PC-3 (cell line): ENCODE measurements at regions not wholly inside any gene's neighbourhood (a gene's known extent, or its start where the extent isn't known, plus 50 kb on each side); places are given as distances from the start of the nearest gene placed in this dataset.

Experiments used
- ATAC-seq: fragments of 200-7000 bp; cut with Tn5 transposase; 2 replicates; pipeline ENCODE4 v1.9.1; 2020; ENCODE audit warnings: mild to moderate bottlenecking, moderate library complexity
- BruUV-seq: library from RNA; stranded (reverse); fragments of 400-500 nt; replicated peaks from 2 replicates; lab custom pipeline; 2021; lab: Mats Ljungman, UMichigan
- CTCF ChIA-PET: fragments of 300-600 bp; sonication (Branson Sonifier 250); formaldehyde crosslinking; loops from one replicate; lab custom pipeline; 2022; ENCODE audit warnings: antibody characterized with exemption; lab: Charles Lee
- POLR2A ChIA-PET: fragments of 300-600 bp; sonication (Branson Sonifier 250); formaldehyde crosslinking; loops from one replicate; lab custom pipeline; 2022; ENCODE audit warnings: antibody characterized with exemption; ENCODE audit not compliant: unreplicated experiment; lab: Charles Lee
- DNase-seq: peaks from one replicate; pipeline ENCODE4 v3.0.0-alpha.2; 2015
- H2AFZ ChIP-seq: fragments of 300-600 bp; sonication (generic); 2 replicates; pipeline ENCODE4 v1.6.0; 2016; ENCODE audit warnings: antibody characterized with exemption, low read length
- H3F3A ChIP-seq: fragments of 300-600 bp; sonication (generic); one replicate; pipeline ENCODE4 v1.6.0; 2017; ENCODE audit warnings: antibody characterized with exemption, low read length, control low read depth, mild to moderate bottlenecking; ENCODE audit not compliant: unreplicated experiment
- H3K27ac ChIP-seq: fragments of 300-600 bp; sonication (generic); 2 replicates; pipeline ENCODE4 v1.5.1; 2016; ENCODE audit warnings: mild to moderate bottlenecking, low read length
- H3K27me3 ChIP-seq: fragments of 300-600 bp; sonication (generic); 2 replicates; pipeline ENCODE4 v1.6.1; 2016; ENCODE audit warnings: low read length, mixed read lengths
- H3K36me3 ChIP-seq: fragments of 300-600 bp; sonication (generic); 2 replicates; pipeline ENCODE4 v1.6.1; 2016; ENCODE audit warnings: low read depth, mixed run types, low read length, mixed read lengths
- H3K4me1 ChIP-seq: fragments of 300-600 bp; sonication (generic); 2 replicates; pipeline ENCODE4 v1.5.1; 2016; ENCODE audit warnings: low read length; ENCODE audit not compliant: insufficient read depth
- H3K4me2 ChIP-seq: fragments of 300-600 bp; sonication (generic); 2 replicates; pipeline ENCODE4 v1.6.0; 2016; ENCODE audit warnings: low read length
- H3K4me3 ChIP-seq: fragments of 300-600 bp; sonication (generic); 2 replicates; pipeline ENCODE4 v1.5.1; 2016; ENCODE audit warnings: mild to moderate bottlenecking, low read length, mixed read lengths
- H3K79me2 ChIP-seq: fragments of 300-600 bp; sonication (generic); 2 replicates; pipeline ENCODE4 v1.6.1; 2017; ENCODE audit warnings: low read length, mixed read lengths
- H3K9ac ChIP-seq: fragments of 300-600 bp; sonication (generic); 2 replicates; pipeline ENCODE4 v1.6.0; 2016; ENCODE audit warnings: mild to moderate bottlenecking, low read length
- H3K9me2 ChIP-seq: fragments of 300-600 bp; sonication (generic); replicated peaks from 2 replicates; pipeline ENCODE4 v1.6.1; 2016; ENCODE audit warnings: mixed run types, low read length, mixed read lengths
- H3K9me3 ChIP-seq: fragments of 300-600 bp; sonication (generic); 2 replicates; pipeline ENCODE4 v1.6.1; 2016; ENCODE audit warnings: low read length, mixed read lengths
- H4K20me1 ChIP-seq: fragments of 300-600 bp; sonication (generic); 2 replicates; pipeline ENCODE4 v1.6.1; 2016; ENCODE audit warnings: low read length, mixed read lengths
- CTCF ChIP-seq: fragments of 300-600 bp; sonication (generic); conservative IDR thresholded peaks from 2 replicates; pipeline ENCODE4 v1.5.1; 2017; ENCODE audit warnings: antibody characterized with exemption, low read depth, mild to moderate bottlenecking, low read length
- EZH2 ChIP-seq: fragments of 300-600 bp; sonication (generic); IDR thresholded peaks from one replicate; pipeline ENCODE4 v1.6.1; 2017; ENCODE audit warnings: antibody characterized with exemption, mild to moderate bottlenecking, low read length; ENCODE audit not compliant: unreplicated experiment
- EZH2phosphoT487 ChIP-seq: fragments of 300-600 bp; sonication (generic); IDR thresholded peaks from 2 replicates; pipeline ENCODE4 v1.6.1; 2018; ENCODE audit warnings: mild to moderate bottlenecking, antibody characterized with exemption, low read length, borderline replicate concordance
- intact Hi-C: fragments of 100-400 bp; cut with micrococcal nuclease; formaldehyde crosslinking; loops from 2 replicates; pipeline ENCODE4 v1.9.0; 2023

- CTCF ChIA-PET, result no interaction called here
- no peaks in the 10 kb centered on the region for H3K9me2 ChIP-seq
- peaks cover 11% of the 10 kb centered on the region for H3K4me1 ChIP-seq
- no peak for DNase-seq
- peaks cover 5% of the 10 kb centered on the region for H3F3A ChIP-seq
- no peak overlapping the region for H3K27ac ChIP-seq
- ATAC-seq, result no peak
- POLR2A ChIA-PET, result no interaction called here
- no peaks in the 10 kb centered on the region for H3K79me2 ChIP-seq
- H3K36me3 ChIP-seq, result no peaks in the 10 kb centered on the region
- no peak overlapping the region for H3K4me2 ChIP-seq
- intact Hi-C loops, result no loop called here
- no peak overlapping the region for H3K9ac ChIP-seq
- H3K27me3 ChIP-seq, result no peaks in the 10 kb centered on the region
- H2AFZ ChIP-seq, result no peak overlapping the region
- H3K9me3 ChIP-seq, result no peaks in the 10 kb centered on the region
- H3K4me3 ChIP-seq, result no peak overlapping the region
- H4K20me1 ChIP-seq, result no peaks in the 10 kb centered on the region
- no peak for TF ChIP-seq EZH2
- no peak for TF ChIP-seq EZH2phosphoT487
- no peak for TF ChIP-seq CTCF
- BruUV-seq, result no TSS peak
These were observed 97.7 kb upstream of the SGK1 start for GRCh38 chr6:134415656-134416055.

- no peaks in the 10 kb centered on the region for H3K9me3 ChIP-seq
- no peaks in the 10 kb centered on the region for H3K27me3 ChIP-seq
- POLR2A ChIA-PET, result no interaction called here
- no TSS peak for BruUV-seq
- intact Hi-C loops, result no loop called here
- no peak overlapping the region for H3K4me3 ChIP-seq
- no peak for DNase-seq
- peaks cover 6% of the 10 kb centered on the region for H3K4me1 ChIP-seq
- H3F3A ChIP-seq, result peaks cover under 1% of the 10 kb centered on the region
- H3K9me2 ChIP-seq, result no peaks in the 10 kb centered on the region
- H3K9ac ChIP-seq, result no peak overlapping the region
- CTCF ChIA-PET, result no interaction called here
- H3K27ac ChIP-seq, result no peak overlapping the region
- no peak overlapping the region for H2AFZ ChIP-seq
- H3K79me2 ChIP-seq, result no peaks in the 10 kb centered on the region
- no peaks in the 10 kb centered on the region for H4K20me1 ChIP-seq
- H3K4me2 ChIP-seq, result no peak overlapping the region
- H3K36me3 ChIP-seq, result no peaks in the 10 kb centered on the region
- no peak for ATAC-seq
- TF ChIP-seq EZH2phosphoT487 (no peak), EZH2 (no peak), CTCF (no peak)
These were observed 97.3 kb upstream of the SGK1 start for GRCh38 chr6:134415194-134415593.

- Histone ChIP-seq H3K4me3 (no peak overlapping the region), H2AFZ (no peak overlapping the region), H4K20me1 (no peaks in the 10 kb centered on the region), H3K27ac (no peak overlapping the region), H3K79me2 (no peaks in the 10 kb centered on the region), H3K9me2 (no peaks in the 10 kb centered on the region), H3K27me3 (no peaks in the 10 kb centered on the region), H3K4me2 (no peak overlapping the region), H3K9ac (no peak overlapping the region), H3K36me3 (no peaks in the 10 kb centered on the region), H3K4me1 (peaks cover 2% of the 10 kb centered on the region), H3K9me3 (no peaks in the 10 kb centered on the region), H3F3A (no peaks in the 10 kb centered on the region)
- BruUV-seq, result no TSS peak
- intact Hi-C loops, result no loop called here
- POLR2A ChIA-PET, result no interaction called here
- CTCF ChIA-PET, result no interaction called here
- DNase-seq (no peak), ATAC-seq (no peak)
- no peak for TF ChIP-seq EZH2phosphoT487
- TF ChIP-seq EZH2, result no peak
These were observed 96.9 kb upstream of the SGK1 start for GRCh38 chr6:134414793-134415192.
